Muscle of arm (tissue), 1 donor: ENCODE measurements at regions not wholly inside any gene's neighbourhood (a gene's known extent, or its start where the extent isn't known, plus 50 kb on each side); places are given as distances from the start of the nearest gene placed in this dataset.

Source experiments
- DNase-seq: peaks from one replicate; pipeline ENCODE4 v3.0.0-alpha.2; 2013

GRCh38 chr10:53005612-53006345, 233.2 kb upstream of the MBL2 start:
- DNase-seq = no peak

- DNase-seq = no peak
Measured at GRCh38 chr10:53003094-53003493, 230.5 kb upstream of the MBL2 start.

- no peak for DNase-seq
Measured at GRCh38 chr10:52999681-53000080, 227.1 kb upstream of the MBL2 start.

- DNase-seq = no peak
Measured at GRCh38 chr10:52999258-52999657, 226.7 kb upstream of the MBL2 start.

GRCh38 chr10:52997007-52997406, 224.4 kb upstream of the MBL2 start:
- DNase-seq = no peak

- no peak for DNase-seq
Measured at GRCh38 chr10:52994370-52994769, 221.8 kb upstream of the MBL2 start.

- DNase-seq = no peak
Measured at GRCh38 chr10:52993109-52993508, 220.5 kb upstream of the MBL2 start.

- no peak for DNase-seq
Measured at GRCh38 chr10:52992567-52992966, 220.0 kb upstream of the MBL2 start.

GRCh38 chr10:52988923-52989322, 216.3 kb upstream of the MBL2 start:
- DNase-seq = no peak

GRCh38 chr10:52986125-52986524, 213.5 kb upstream of the MBL2 start:
- no peak for DNase-seq

GRCh38 chr10:52984169-52984568, 211.6 kb upstream of the MBL2 start:
- no peak for DNase-seq

GRCh38 chr10:52979295-52979990, 206.9 kb upstream of the MBL2 start:
- DNase-seq = no peak

- DNase-seq = no peak
Measured at GRCh38 chr10:52977581-52977980, 205.0 kb upstream of the MBL2 start.

- DNase-seq = no peak
Measured at GRCh38 chr10:52967806-52968795, 195.5 kb upstream of the MBL2 start.

- no peak for DNase-seq
Measured at GRCh38 chr10:52966904-52967303, 194.3 kb upstream of the MBL2 start.

GRCh38 chr10:52965938-52966401, 193.4 kb upstream of the MBL2 start:
- DNase-seq = no peak

- DNase-seq = no peak
Measured at GRCh38 chr10:52965509-52965908, 192.9 kb upstream of the MBL2 start.

GRCh38 chr10:52961323-52961722, 188.7 kb upstream of the MBL2 start:
- DNase-seq = no peak

- no peak for DNase-seq
Measured at GRCh38 chr10:52959810-52960209, 187.2 kb upstream of the MBL2 start.

- DNase-seq = no peak
Measured at GRCh38 chr10:52956861-52957260, 184.3 kb upstream of the MBL2 start.

- DNase-seq = no peak
Measured at GRCh38 chr10:52956461-52956860, 183.9 kb upstream of the MBL2 start.

GRCh38 chr10:52955337-52955736, 182.8 kb upstream of the MBL2 start:
- no peak for DNase-seq
